Caco-2 (cell line): ENCODE measurements at regions not wholly inside any gene's neighbourhood (a gene's known extent, or its start where the extent isn't known, plus 50 kb on each side); places are given as distances from the start of the nearest gene placed in this dataset.

Source experiments
- BruUV-seq: library from RNA; stranded (reverse); fragments of 400-500 nt; replicated peaks from 2 replicates; lab custom pipeline; 2021; lab: Mats Ljungman, UMichigan
- CTCF ChIA-PET: fragments of 300-600 bp; sonication (Branson Sonifier 250); formaldehyde crosslinking; loops from one replicate; lab custom pipeline; 2022; ENCODE audit warnings: antibody characterized with exemption; lab: Charles Lee
- POLR2A ChIA-PET: fragments of 300-600 bp; sonication (Branson Sonifier 250); formaldehyde crosslinking; loops from one replicate; lab custom pipeline; 2022; ENCODE audit warnings: antibody characterized with exemption; lab: Charles Lee
- DNase-seq, 2 experiments: peaks; one replicate each; pipeline versions ENCODE4 v3.0.0 to v3.0.0-alpha.2; 2020 to 2022
- H3K27me3 ChIP-seq: replicated peaks from 2 replicates; pipeline ENCODE4 v1.6.0; 2011; ENCODE audit warnings: low read length; ENCODE audit not compliant: control insufficient read depth, insufficient read depth
- H3K36me3 ChIP-seq: 2 replicates; pipeline ENCODE4 v1.5.1; 2011; ENCODE audit warnings: low read length; ENCODE audit not compliant: control insufficient read depth, insufficient read depth
- H3K4me1 ChIP-seq: fragments of 250-450 bp; sonication (Bioruptor Pico); 2 replicates; pipeline ENCODE4 v1.5.1; 2020; ENCODE audit warnings: mild to moderate bottlenecking
- H3K4me3 ChIP-seq: 2 replicates; pipeline ENCODE4 v1.5.1; 2011; ENCODE audit warnings: low read depth, mild to moderate bottlenecking, control low read depth, low read length
- H3K9me3 ChIP-seq: fragments of 250-450 bp; sonication (Bioruptor Pico); 2 replicates; pipeline ENCODE4 v1.5.1; 2020; ENCODE audit warnings: mild to moderate bottlenecking, moderate library complexity
- H3K27ac Mint-ChIP-seq: one replicate; pipeline ENCODE4 v1.8.0; 2022; ENCODE audit warnings: mixed read lengths; ENCODE audit not compliant: unreplicated experiment
- H3K27me3 Mint-ChIP-seq: one replicate; pipeline ENCODE4 v1.8.0; 2022; ENCODE audit warnings: mixed read lengths; ENCODE audit not compliant: insufficient read depth, unreplicated experiment
- H3K36me3 Mint-ChIP-seq: one replicate; pipeline ENCODE4 v1.8.0; 2022; ENCODE audit warnings: mild to moderate bottlenecking, mixed read lengths; ENCODE audit not compliant: insufficient read depth, unreplicated experiment
- H3K4me1 Mint-ChIP-seq: one replicate; pipeline ENCODE4 v1.8.0; 2022; ENCODE audit warnings: low read depth, mixed read lengths; ENCODE audit not compliant: unreplicated experiment
- H3K4me3 Mint-ChIP-seq: one replicate; pipeline ENCODE4 v1.8.0; 2022; ENCODE audit warnings: mild to moderate bottlenecking, moderate library complexity, mixed read lengths; ENCODE audit not compliant: unreplicated experiment
- H3K9me3 Mint-ChIP-seq: one replicate; pipeline ENCODE4 v1.8.0; 2022; ENCODE audit warnings: mixed read lengths; ENCODE audit not compliant: unreplicated experiment
- intact Hi-C: fragments of 100-400 bp; cut with micrococcal nuclease; formaldehyde crosslinking; loops from one replicate; pipeline ENCODE4 v1.10.0; 2022; ENCODE audit not compliant: unreplicated experiment
- TF ChIP-seq, protein P1 (sequence below), 2 experiments: fragments of 200-600 bp in 1 of 2; IDR thresholded peaks; 1 replicate in 1 of 2; 2 replicates in 1 of 2; pipeline versions ENCODE4 v1.5.1 to v1.8.0; 2011 to 2022; ENCODE audit warnings: antibody characterized with exemption in 1 of 2, control low read depth in 1 of 2, inconsistent platforms in 1 of 2, low read depth in 1 of 2, low read length in 1 of 2, mild to moderate bottlenecking in 1 of 2, moderate library complexity in 1 of 2; ENCODE audit not compliant: insufficient read depth in 1 of 2, severe bottlenecking in 1 of 2, unreplicated experiment in 1 of 2

DNA sequence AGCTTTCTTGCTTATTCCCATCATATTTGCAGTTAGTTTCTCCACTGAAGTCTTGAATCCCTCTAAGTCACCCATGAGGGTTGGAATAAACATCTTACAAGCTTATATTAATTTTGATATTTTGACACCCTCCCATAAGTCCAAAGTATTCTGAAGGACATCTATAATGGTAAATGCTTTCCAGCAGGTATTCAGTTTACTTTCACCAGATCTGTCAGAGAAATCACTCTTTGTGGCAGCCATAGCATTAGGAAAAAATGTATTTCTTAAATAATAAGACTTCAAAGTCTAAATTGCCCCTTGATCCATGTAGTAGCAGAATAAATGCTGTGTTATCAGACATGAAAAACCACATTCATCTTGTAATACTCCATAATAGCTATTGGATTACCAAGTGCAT, 1371.7 kb upstream of the PABPC4L start:
- DNase-seq = no peak
- Mint-ChIP-seq H3K36me3 (no peaks in the 10 kb centered on the region), H3K27ac (no peak overlapping the region), H3K4me1 (no peaks in the 10 kb centered on the region), H3K27me3 (peaks cover 2% of the 10 kb centered on the region), H3K4me3 (no peak overlapping the region), H3K9me3 (no peaks in the 10 kb centered on the region)
- ChIA-PET CTCF (no interaction called here), POLR2A (no interaction called here)
- Histone ChIP-seq H3K9me3 (no peaks in the 10 kb centered on the region), H3K4me1 (no peaks in the 10 kb centered on the region), H3K27me3 (no peaks in the 10 kb centered on the region), H3K4me3 (no peak overlapping the region), H3K36me3 (no peaks in the 10 kb centered on the region)
- no TSS peak for BruUV-seq
- intact Hi-C loops = no loop called here
- TF ChIP-seq, protein P1, sequence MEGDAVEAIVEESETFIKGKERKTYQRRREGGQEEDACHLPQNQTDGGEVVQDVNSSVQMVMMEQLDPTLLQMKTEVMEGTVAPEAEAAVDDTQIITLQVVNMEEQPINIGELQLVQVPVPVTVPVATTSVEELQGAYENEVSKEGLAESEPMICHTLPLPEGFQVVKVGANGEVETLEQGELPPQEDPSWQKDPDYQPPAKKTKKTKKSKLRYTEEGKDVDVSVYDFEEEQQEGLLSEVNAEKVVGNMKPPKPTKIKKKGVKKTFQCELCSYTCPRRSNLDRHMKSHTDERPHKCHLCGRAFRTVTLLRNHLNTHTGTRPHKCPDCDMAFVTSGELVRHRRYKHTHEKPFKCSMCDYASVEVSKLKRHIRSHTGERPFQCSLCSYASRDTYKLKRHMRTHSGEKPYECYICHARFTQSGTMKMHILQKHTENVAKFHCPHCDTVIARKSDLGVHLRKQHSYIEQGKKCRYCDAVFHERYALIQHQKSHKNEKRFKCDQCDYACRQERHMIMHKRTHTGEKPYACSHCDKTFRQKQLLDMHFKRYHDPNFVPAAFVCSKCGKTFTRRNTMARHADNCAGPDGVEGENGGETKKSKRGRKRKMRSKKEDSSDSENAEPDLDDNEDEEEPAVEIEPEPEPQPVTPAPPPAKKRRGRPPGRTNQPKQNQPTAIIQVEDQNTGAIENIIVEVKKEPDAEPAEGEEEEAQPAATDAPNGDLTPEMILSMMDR (IDR thresholded peaks at IDR 0.05; ENCODE audit: insufficient read depth in 1 of 2, low read depth in 1 of 2, low read length in 1 of 2, severe bottlenecking in 1 of 2, unreplicated experiment in 1 of 2) = no peak

DNA sequence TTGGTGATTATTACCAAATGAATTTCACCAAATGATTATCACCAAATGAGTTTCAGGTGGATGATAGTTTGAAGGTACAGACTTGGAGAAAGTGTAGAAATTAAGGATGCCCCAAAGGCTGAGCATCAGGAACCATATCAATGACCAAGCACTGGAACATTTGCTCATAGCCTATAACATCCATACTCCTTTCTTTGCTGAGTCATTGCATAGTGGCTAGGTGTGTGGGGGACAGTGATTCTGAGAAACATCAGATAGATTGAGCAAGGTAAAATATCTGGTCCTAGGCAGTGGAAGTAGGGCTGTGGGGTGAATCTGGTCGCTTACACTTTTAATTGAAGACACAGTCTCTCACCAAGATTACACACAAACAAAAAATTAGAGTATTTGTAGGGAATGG, 1362.5 kb upstream of the PABPC4L start:
- Histone ChIP-seq H3K27me3 (no peaks in the 10 kb centered on the region), H3K36me3 (no peaks in the 10 kb centered on the region), H3K9me3 (no peaks in the 10 kb centered on the region), H3K4me3 (no peak overlapping the region), H3K4me1 (no peaks in the 10 kb centered on the region)
- Mint-ChIP-seq H3K4me1 (no peaks in the 10 kb centered on the region), H3K27ac (no peak overlapping the region), H3K36me3 (no peaks in the 10 kb centered on the region), H3K9me3 (no peaks in the 10 kb centered on the region), H3K27me3 (no peaks in the 10 kb centered on the region), H3K4me3 (no peak overlapping the region)
- TF ChIP-seq, protein P1 (IDR thresholded peaks at IDR 0.05; ENCODE audit: insufficient read depth in 1 of 2, low read depth in 1 of 2, low read length in 1 of 2, severe bottlenecking in 1 of 2, unreplicated experiment in 1 of 2) = no peak
- ChIA-PET CTCF (no interaction called here), POLR2A (no interaction called here)
- DNase-seq = no peak
- intact Hi-C loops = no loop called here
- BruUV-seq = no TSS peak

DNA sequence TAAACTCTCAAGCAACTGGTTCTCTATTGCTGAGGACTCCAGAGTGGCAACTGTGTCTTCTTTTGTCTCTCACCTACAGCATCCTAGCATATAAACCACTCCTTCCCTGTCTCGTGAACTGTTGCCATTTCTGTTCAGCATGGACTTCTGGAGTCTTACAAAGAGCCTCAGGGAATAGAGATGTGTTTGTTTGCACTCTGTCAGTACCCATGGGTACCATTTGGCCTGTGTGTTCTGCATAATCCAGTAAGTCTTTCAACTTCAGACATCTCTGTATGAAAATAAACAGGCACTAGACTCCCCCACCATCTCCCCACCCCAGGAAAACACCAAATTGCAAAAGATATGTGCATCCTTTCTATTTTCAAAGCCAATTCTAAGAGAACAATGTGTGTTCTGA, 1351.6 kb upstream of the PABPC4L start:
- H3K9me3 ChIP-seq = no peaks in the 10 kb centered on the region
- H3K4me3 ChIP-seq = no peak overlapping the region
- ChIA-PET POLR2A (no interaction called here), CTCF (no interaction called here)
- Mint-ChIP-seq H3K9me3 (no peaks in the 10 kb centered on the region), H3K27me3 (no peaks in the 10 kb centered on the region), H3K4me1 (no peaks in the 10 kb centered on the region), H3K36me3 (no peaks in the 10 kb centered on the region), H3K27ac (no peak overlapping the region), H3K4me3 (no peak overlapping the region)
- BruUV-seq = no TSS peak
- TF ChIP-seq, protein P1 (IDR thresholded peaks at IDR 0.05; ENCODE audit: insufficient read depth in 1 of 2, low read depth in 1 of 2, low read length in 1 of 2, severe bottlenecking in 1 of 2, unreplicated experiment in 1 of 2) = no peak
- H3K4me1 ChIP-seq = no peaks in the 10 kb centered on the region
- no peaks in the 10 kb centered on the region for H3K27me3 ChIP-seq
- no peaks in the 10 kb centered on the region for H3K36me3 ChIP-seq
- intact Hi-C loops = no loop called here
- DNase-seq = no peak
